Activated CD4-positive, alpha-beta T cell treated with anti-CD3 and anti-CD28 coated beads, Interleukin-2, amount 50 U/mL, for 16 hours (primary cell): ENCODE measurements at regions not wholly inside any gene's neighbourhood (a gene's known extent, or its start where the extent isn't known, plus 50 kb on each side); places are given as distances from the start of the nearest gene placed in this dataset.

Source experiments
- DNase-seq: peaks from one replicate; pipeline ENCODE4 v3.0.0-alpha.2; 2020

- DNase-seq, result no peak
Measured at GRCh38 chr2:58971511-58972360, 730.6 kb upstream of the FANCL start.

GRCh38 chr2:58970365-58970764, 729.2 kb upstream of the FANCL start:
- no peak for DNase-seq

DNA sequence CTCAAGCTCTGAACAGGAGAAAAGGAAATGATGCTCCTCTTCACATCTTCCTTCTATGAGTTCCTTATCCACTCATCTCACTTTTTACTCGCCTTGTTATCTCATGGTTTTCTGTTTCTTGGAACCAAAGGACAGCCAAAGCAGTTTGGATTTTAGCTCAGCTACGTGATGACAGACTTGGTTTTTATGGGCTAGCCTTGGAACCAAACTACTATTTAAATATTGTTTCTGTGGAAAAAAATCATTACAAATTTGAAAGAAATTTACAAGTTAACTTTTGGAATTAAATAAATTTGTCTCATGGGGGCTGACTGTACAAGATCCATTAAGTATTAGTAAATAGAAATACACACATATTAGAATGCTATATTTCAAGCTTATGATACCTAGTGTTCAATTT, 727.8 kb upstream of the FANCL start:
- DNase-seq, result no peak

GRCh38 chr2:58967736-58968135, 726.6 kb upstream of the FANCL start:
- no peak for DNase-seq

GRCh38 chr2:58965602-58966001, 724.5 kb upstream of the FANCL start:
- no peak for DNase-seq

- DNase-seq, result no peak
Measured at GRCh38 chr2:58959996-58960395, 718.9 kb upstream of the FANCL start.

GRCh38 chr2:58957188-58957840, 716.2 kb upstream of the FANCL start:
- DNase-seq, result no peak

GRCh38 chr2:58954880-58955385, 713.8 kb upstream of the FANCL start:
- DNase-seq, result no peak

- no peak for DNase-seq
Measured at GRCh38 chr2:58951722-58952121, 710.6 kb upstream of the FANCL start.

DNA sequence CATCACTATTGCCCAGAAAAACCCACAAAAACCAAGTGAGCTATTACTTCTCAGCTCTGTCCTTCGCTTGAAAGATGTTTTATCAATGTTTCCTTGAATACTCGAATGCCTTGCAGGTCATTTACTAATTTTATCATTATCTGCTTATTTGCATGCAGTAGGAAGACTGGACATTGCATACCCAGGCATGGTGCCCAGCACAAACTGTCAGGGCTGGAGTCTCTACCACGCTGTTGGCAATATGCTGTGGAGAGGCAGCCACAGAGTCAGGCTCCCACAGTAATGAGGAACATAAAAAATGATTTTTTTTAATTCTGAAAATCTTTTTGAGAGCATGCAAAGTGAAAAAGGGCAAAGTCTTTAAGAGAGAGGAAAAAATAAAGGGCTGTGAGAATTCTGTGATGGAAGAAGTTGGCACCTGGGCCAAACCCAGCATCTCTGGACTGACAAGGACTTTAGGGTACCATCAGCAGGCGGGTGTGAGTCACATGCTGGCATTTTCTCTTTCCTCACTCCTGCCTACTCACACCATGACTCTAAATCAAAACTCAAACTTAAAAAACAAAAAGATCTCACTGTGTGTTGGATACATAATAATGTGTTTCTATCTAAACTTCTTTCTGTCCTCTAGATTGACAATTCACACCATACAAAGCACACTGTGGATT, 709.8 kb upstream of the FANCL start:
- no peak for DNase-seq

DNA sequence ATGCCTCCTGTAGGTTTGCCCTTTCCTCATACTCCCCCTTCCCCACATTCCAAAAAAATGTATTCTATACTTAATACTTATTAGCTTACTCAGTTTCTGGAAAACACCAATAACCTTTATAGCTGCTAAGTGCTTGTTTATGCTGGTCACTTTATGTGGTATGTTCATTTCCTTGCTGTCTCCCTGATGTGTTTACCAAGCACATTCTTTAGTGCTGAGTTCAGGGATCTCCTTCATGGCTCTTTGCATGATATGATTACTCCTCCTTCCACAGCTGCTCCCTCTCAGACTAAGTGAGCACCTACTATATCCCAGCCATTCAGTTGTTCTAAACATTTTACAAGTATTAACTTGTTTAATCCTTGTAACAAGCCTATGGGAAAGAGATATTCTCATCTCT, 698.3 kb upstream of the FANCL start:
- DNase-seq, result no peak

DNA sequence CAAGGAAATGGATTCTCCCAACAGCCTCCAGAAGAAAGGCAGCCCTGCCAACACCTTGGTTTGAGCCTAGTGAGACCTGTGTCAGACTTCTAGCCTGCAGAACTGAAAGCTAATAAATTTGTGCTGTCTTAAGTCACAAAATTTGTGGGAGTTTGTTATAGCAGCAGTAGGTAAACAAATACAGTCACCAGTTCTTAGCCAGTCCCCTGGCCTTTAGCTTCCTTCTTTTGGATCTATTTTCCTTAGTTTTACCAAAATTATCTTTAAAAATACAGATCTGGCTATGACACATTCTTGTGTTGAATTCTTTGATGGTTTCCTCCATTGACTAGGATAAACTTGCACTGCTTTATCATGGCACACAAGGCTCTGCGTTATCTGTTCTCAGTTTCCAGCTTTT, 697.9 kb upstream of the FANCL start:
- no peak for DNase-seq

DNA sequence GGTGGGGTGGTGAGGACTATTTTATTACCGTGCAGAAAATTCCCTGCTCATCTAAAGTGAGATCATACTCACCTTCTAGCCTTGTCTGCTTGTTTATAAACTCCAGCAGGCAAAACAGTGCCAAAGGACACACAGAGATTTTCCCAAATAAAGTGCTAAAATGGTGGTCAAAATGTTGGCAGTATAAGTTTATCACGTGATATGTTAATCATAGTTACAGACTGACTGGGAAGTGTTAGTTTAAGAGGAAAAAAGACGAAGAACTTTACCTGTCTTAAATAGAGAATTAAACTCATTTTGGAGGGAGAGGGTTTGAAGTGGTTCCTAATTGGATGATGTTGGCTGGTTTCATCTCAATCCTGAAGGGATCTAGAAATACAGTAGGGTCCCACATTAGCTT, 691.7 kb upstream of the FANCL start:
- DNase-seq, result no peak

DNA sequence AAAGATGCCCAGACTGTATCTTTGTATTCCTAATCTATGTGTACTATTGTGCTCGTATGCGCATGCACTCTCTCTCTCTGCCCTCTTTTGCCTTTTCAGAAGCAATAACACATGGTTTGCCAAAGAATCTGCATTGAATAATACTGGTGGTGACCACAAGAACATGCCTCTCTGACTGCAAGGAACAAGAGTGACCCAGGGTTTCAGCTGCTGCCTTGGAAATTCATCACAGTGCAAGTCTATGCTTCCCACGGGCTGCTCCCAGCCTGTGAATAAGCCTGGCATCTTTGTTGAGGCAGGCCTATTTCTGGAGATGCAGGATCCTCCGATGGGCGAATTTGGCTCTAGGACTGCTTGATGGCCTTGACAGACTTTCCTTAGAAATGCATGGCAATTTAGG, 689.4 kb upstream of the FANCL start:
- DNase-seq, result no peak

- DNase-seq, result no peak
Measured at GRCh38 chr2:58928973-58929372, 687.8 kb upstream of the FANCL start.

DNA sequence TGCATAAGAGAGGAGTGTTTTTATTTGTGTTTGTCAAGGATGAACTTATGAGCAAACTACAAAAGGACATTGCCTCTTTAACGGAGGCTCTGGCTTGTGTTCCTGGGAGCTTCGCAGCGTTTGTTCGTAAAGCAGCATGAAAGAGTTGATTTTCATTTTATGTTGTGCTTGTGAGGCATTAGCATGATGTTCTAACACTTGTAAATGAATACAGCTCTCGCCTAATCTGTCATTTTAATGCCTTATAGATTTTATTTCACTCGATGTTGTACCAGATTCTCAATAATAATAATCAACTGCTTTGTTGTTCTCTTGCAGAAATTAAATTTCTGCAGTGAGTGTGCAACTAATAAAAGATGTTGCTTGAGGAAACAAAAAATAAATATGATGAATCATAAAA, 687.3 kb upstream of the FANCL start:
- DNase-seq, result no peak

DNA sequence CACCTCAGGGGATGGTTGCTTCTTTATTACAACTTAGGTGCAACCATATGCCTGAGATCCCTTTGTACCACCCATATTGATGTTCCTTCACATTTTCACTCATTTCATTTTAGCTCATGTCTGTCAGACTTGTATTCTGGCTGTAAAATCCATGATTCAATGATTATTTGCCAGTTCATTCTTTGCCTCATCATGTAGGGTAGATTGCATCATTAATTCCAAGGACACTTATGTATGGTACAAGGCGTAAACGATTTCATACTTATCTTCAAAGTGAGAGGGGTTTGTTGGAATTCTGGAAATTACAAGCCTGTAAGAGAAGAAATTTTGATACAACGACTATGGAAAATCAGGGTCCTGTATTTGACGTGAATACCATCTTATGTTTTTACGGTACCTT, 685.0 kb upstream of the FANCL start:
- DNase-seq, result no peak

DNA sequence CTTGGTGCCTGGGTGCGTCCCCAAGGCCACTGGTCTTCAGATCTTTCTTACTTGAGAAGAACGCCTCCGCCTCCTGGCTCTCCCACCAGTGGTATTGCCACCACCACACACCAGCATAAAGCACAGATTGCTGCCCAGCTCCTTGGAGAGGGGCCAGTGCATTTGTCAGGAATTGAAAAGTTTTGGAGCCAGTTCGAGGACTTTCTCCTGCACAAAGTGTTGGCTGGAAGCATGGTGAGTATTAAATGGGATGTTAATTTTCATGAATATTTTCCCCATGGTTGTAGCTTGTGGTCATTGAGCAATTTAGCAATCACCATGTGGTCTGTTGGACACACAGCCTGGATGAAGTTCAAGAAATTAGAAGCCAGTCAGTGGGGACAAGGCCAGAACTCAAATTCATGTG, 684.6 kb upstream of the FANCL start:
- DNase-seq, result no peak

DNA sequence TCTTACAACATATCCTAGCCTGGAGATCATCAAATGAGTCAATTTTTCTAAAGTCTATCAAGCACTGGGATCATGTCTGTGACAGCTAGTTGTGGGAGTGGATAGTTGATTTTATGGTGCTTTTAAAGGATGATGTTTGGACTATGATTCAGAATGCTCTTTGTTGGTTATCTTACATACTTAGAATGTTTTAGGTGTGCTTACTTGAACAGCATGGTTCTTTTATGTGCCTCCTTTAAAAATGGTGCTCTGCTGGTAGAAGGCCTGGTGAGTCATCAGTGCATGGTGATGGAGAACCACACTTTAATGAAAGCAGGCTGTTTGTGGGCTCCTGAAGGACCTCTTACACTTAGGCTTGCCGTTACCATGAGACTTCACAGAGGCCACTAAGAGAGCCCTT, 682.7 kb upstream of the FANCL start:
- DNase-seq, result no peak

DNA sequence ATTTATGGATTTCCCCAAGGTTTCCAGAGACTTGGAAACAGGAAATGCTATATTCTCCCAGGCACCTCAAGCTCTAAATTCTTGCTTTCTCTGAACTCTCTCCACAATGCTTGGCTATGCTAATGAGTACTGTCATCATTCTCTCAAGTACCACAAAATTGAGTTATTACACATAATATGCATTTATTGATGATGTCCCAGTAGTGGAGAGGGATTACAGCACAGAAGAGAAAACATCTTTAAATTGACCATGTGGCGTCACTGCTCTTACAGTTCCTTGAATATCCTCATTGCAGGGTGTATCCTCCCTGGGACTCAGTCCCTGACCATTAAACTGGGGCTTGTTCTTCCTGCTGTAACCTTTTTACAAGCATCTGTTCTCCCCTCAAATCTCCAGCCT, 681.1 kb upstream of the FANCL start:
- no peak for DNase-seq

DNA sequence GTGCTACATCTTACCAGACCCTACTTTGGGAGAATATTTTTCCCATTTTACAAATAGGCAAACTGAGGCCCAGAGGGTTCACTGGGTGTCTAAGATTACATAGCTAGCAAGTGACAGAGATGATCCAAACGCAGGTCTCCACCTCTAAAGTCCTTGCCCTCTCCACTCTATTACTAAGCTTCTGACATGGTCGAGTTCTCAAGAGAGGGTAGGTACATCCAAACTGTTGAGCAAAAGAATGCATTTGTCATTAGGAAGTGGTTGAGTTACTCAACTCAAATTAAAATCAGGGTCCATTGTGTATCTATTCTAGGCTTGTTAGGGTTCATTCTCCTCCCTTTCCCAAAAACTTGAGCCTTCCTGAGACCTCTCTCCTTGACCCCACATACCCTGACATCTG, 680.6 kb upstream of the FANCL start:
- DNase-seq, result no peak

DNA sequence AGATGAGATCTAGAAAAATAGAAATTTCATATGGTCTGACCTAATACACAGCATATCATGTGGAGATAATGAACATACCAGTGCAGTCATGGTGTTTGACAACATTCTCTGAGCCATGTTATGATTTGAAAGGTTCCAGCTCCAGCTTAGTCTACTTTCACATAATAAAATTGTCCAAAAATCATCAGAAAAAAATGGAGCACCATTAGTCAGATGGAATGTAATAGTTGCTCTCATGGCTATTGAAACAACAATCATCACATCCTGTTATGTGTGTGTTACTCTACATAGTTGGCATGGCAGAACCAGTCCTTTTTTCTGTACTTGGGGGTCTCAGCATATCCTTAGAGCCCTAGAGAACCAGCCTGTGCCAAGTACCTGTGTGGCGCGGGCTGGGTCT, 678.9 kb upstream of the FANCL start:
- DNase-seq, result no peak

- no peak for DNase-seq
Measured at GRCh38 chr2:58919316-58919715, 678.2 kb upstream of the FANCL start.

GRCh38 chr2:58918141-58918540, 677.0 kb upstream of the FANCL start:
- DNase-seq, result no peak
